Progenitor cell of endocrine pancreas (in vitro differentiated cells): ENCODE measurements at regions not wholly inside any gene's neighbourhood (a gene's known extent, or its start where the extent isn't known, plus 50 kb on each side); places are given as distances from the start of the nearest gene placed in this dataset.

Experiments used
- DNase-seq: peaks from one replicate; pipeline ENCODE4 v3.0.0; 2021; ENCODE audit warnings: low spot score; ENCODE audit not compliant: unreplicated experiment
- H3K27ac Mint-ChIP-seq: 2 replicates; pipeline ENCODE4 v1.8.0; 2021; ENCODE audit warnings: mild to moderate bottlenecking, moderate library complexity, mixed read lengths
- H3K27me3 Mint-ChIP-seq: 2 replicates; pipeline ENCODE4 v1.8.0; 2021; ENCODE audit warnings: mixed read lengths
- H3K36me3 Mint-ChIP-seq: 2 replicates; pipeline ENCODE4 v1.8.0; 2022; ENCODE audit warnings: mixed read lengths; ENCODE audit not compliant: insufficient read depth
- H3K4me1 Mint-ChIP-seq: 2 replicates; pipeline ENCODE4 v1.8.0; 2021; ENCODE audit warnings: low read depth, mixed read lengths
- H3K4me3 Mint-ChIP-seq: 2 replicates; pipeline ENCODE4 v1.8.0; 2021; ENCODE audit warnings: low read depth, mild to moderate bottlenecking, moderate library complexity, mixed read lengths
- H3K9me3 Mint-ChIP-seq: 2 replicates; pipeline ENCODE4 v1.8.0; 2021; ENCODE audit warnings: low read depth, mixed read lengths
- TF ChIP-seq, protein P1 (sequence below): fragments of 200-600 bp; sonication (generic); IDR thresholded peaks from one replicate; pipeline ENCODE4 v1.5.0; 2021; ENCODE audit warnings: antibody characterized with exemption, mild to moderate bottlenecking; ENCODE audit not compliant: unreplicated experiment

DNA sequence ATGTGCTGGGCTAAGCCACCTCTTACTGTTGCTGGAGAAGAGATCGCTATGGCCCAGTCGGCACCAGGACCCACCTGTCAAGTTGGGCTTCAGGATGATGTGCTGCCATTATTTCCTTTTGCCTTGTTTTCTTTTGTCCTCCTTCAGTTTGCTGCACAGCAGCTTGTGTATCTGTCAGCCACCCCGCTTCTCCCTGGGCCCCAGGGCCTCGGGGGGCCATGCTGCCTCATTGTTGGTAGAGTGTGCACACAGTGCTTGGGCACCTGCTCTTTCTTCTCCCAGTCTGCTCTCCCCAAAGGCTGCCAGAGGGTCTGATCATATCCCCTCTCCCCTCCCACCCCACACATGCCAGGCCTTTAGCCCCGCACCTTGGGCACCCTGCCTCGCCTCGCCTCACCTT lies 185.5 kb upstream of the ATP10A start:
- Mint-ChIP-seq H3K4me1 (peaks cover 13% of the 10 kb centered on the region), H3K4me3 (no peak overlapping the region), H3K36me3 (no peaks in the 10 kb centered on the region), H3K27ac (no peak overlapping the region), H3K9me3 (no peaks in the 10 kb centered on the region), H3K27me3 (peaks cover 10% of the 10 kb centered on the region)
- no peak for DNase-seq
- TF ChIP-seq, protein P1, sequence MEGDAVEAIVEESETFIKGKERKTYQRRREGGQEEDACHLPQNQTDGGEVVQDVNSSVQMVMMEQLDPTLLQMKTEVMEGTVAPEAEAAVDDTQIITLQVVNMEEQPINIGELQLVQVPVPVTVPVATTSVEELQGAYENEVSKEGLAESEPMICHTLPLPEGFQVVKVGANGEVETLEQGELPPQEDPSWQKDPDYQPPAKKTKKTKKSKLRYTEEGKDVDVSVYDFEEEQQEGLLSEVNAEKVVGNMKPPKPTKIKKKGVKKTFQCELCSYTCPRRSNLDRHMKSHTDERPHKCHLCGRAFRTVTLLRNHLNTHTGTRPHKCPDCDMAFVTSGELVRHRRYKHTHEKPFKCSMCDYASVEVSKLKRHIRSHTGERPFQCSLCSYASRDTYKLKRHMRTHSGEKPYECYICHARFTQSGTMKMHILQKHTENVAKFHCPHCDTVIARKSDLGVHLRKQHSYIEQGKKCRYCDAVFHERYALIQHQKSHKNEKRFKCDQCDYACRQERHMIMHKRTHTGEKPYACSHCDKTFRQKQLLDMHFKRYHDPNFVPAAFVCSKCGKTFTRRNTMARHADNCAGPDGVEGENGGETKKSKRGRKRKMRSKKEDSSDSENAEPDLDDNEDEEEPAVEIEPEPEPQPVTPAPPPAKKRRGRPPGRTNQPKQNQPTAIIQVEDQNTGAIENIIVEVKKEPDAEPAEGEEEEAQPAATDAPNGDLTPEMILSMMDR: no peak

- TF ChIP-seq, protein P1: no peak
- peaks cover 10% of the 10 kb centered on the region for H3K9me3 Mint-ChIP-seq
- no peaks in the 10 kb centered on the region for H3K36me3 Mint-ChIP-seq
- peaks cover 10% of the 10 kb centered on the region for H3K27me3 Mint-ChIP-seq
- no peak overlapping the region for H3K4me3 Mint-ChIP-seq
- H3K4me1 Mint-ChIP-seq: peaks cover 5% of the 10 kb centered on the region
- DNase-seq: no peak
- no peak overlapping the region for H3K27ac Mint-ChIP-seq
These were observed 182.4 kb upstream of the ATP10A start for GRCh38 chr15:26045516-26045915.

- TF ChIP-seq, protein P1: no peak
- Mint-ChIP-seq H3K27ac (no peak overlapping the region), H3K4me3 (no peak overlapping the region), H3K36me3 (no peaks in the 10 kb centered on the region), H3K9me3 (peaks cover 14% of the 10 kb centered on the region), H3K4me1 (peaks cover 4% of the 10 kb centered on the region), H3K27me3 (peaks cover 10% of the 10 kb centered on the region)
- DNase-seq: no peak
These were observed 179.9 kb upstream of the ATP10A start for GRCh38 chr15:26043018-26043417.

GRCh38 chr15:26038693-26039092 lies 175.6 kb upstream of the ATP10A start:
- Mint-ChIP-seq H3K27me3 (peaks cover 4% of the 10 kb centered on the region), H3K4me3 (no peak overlapping the region)

DNA sequence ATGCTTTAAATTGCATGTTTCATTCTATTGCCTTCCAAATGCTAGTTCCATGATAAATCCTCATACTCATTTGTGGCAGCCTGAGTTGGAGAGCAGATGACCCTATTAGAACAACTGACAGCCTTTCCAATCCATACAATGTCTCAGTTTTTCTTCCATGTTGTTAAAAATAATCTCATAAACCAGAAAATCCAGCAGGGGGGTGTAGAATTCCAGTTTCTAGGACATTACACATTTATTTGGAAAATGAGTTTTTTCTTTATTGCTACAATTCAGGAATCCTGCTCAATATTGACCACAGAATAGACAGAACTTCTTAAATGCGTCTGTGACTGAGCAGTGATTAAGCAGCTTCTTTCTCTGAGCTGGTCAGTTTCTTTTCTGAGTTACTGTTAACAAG lies 174.2 kb upstream of the ATP10A start:
- DNase-seq: no peak
- Mint-ChIP-seq H3K27ac (peak overlapping the region; percentile 47), H3K36me3 (no peaks in the 10 kb centered on the region), H3K4me1 (peaks cover 25% of the 10 kb centered on the region), H3K9me3 (peaks cover 14% of the 10 kb centered on the region), H3K27me3 (peaks cover 4% of the 10 kb centered on the region), H3K4me3 (no peak overlapping the region)
- TF ChIP-seq, protein P1: no peak

More at GRCh38 chr15:26038693-26039092, 175.6 kb upstream of the ATP10A start:
- Mint-ChIP-seq H3K9me3 (peaks cover 14% of the 10 kb centered on the region), H3K36me3 (no peaks in the 10 kb centered on the region), H3K4me1 (peaks cover 18% of the 10 kb centered on the region), H3K27ac (no peak overlapping the region)
- TF ChIP-seq, protein P1: no peak
- no peak for DNase-seq
